ENCODE measurements at regions not wholly inside any gene's neighbourhood (a gene's known extent, or its start where the extent isn't known, plus 50 kb on each side); places are given as distances from the start of the nearest gene placed in this dataset.

- H3K27ac ChIP-seq = no peak overlapping the region
- H3K9me3 ChIP-seq = no peaks in the 10 kb centered on the region
- DNase-seq (no peak), ATAC-seq (no peak)
- TF ChIP-seq CTCF (IDR thresholded peaks at IDR 0.05) = no peak
- TF ChIP-seq POLR2A (IDR thresholded peaks at IDR 0.05) = no peak
- H3K4me3 ChIP-seq = no peak overlapping the region
- no peaks in the 10 kb centered on the region for H3K4me1 ChIP-seq
- no peaks in the 10 kb centered on the region for H3K27me3 ChIP-seq
- WGBS (ENCODE audit: insufficient coverage, low coverage, low lambda C conversion rate, missing lambda C conversion rate) = 60% methylated on average over 2 of the region's 2 CpGs
- H3K36me3 ChIP-seq = no peaks in the 10 kb centered on the region
- intact Hi-C loops (cut with DNase I) = no loop called here
Measured at GRCh38 chr6:153698637-153699036, 340.4 kb upstream of the OPRM1 start.

DNA sequence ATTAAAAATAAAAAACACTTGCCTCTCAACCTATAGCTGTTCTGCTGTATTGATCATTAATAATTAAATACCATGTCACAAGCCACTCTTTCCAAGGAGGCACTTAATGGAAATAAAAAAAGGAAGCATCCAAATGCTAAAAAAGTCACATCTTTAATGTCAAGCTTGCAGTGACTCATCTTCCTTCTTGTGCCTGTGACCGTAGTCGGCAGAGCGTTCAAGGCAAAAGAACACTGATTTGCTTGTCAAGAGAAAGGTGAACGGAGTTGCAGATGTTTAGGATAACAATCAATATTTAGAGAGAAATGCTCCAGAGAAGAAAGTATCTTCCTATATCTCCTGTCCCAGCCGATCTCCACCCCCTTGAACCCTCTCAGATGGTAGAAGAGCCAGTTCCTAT, 341.0 kb upstream of the OPRM1 start:
- no peak for ATAC-seq

GRCh38 chr6:153677522-153677921, 361.5 kb upstream of the OPRM1 start:
- Histone ChIP-seq H3K4me1 (no peaks in the 10 kb centered on the region), H3K27me3 (no peaks in the 10 kb centered on the region), H3K27ac (no peak overlapping the region), H3K4me3 (no peak overlapping the region), H3K9me3 (no peaks in the 10 kb centered on the region), H3K36me3 (no peaks in the 10 kb centered on the region)
- DNase-seq = no peak
- intact Hi-C loops (cut with DNase I) = no loop called here
- WGBS (ENCODE audit: insufficient coverage, low coverage, low lambda C conversion rate, missing lambda C conversion rate) = 35% methylated on average over 2 of the region's 2 CpGs
- ATAC-seq = no peak
- TF ChIP-seq CTCF (IDR thresholded peaks at IDR 0.05) = no peak

More for the DNA sequence above, 341.0 kb upstream of the OPRM1 start:
- intact Hi-C loops (cut with DNase I) = no loop called here
- H3K4me1 ChIP-seq = no peaks in the 10 kb centered on the region
- H3K36me3 ChIP-seq = no peaks in the 10 kb centered on the region
- H3K27ac ChIP-seq = no peak overlapping the region
- 54% methylated on average over 5 of the region's 5 CpGs for WGBS (ENCODE audit: insufficient coverage, low coverage, low lambda C conversion rate, missing lambda C conversion rate)
- DNase-seq = no peak
- no peaks in the 10 kb centered on the region for H3K27me3 ChIP-seq
- H3K4me3 ChIP-seq = no peak overlapping the region
- TF ChIP-seq CTCF (IDR thresholded peaks at IDR 0.05) (no peak), POLR2A (IDR thresholded peaks at IDR 0.05) (no peak)
- H3K9me3 ChIP-seq = no peaks in the 10 kb centered on the region

GRCh38 chr6:153673750-153674149, 365.3 kb upstream of the OPRM1 start:
- ATAC-seq = no peak
- Histone ChIP-seq H3K4me3 (no peak overlapping the region), H3K27ac (no peak overlapping the region), H3K36me3 (no peaks in the 10 kb centered on the region), H3K4me1 (no peaks in the 10 kb centered on the region), H3K27me3 (no peaks in the 10 kb centered on the region), H3K9me3 (no peaks in the 10 kb centered on the region)
- DNase-seq = no peak
- WGBS (ENCODE audit: insufficient coverage, low coverage, low lambda C conversion rate, missing lambda C conversion rate) = 39% methylated on average over 2 of the region's 2 CpGs
- TF ChIP-seq POLR2A (IDR thresholded peaks at IDR 0.05) (no peak), CTCF (IDR thresholded peaks at IDR 0.05) (no peak)
- intact Hi-C loops (cut with DNase I) = no loop called here

- DNase-seq (no peak), ATAC-seq (no peak)
- Histone ChIP-seq H3K4me1 (no peaks in the 10 kb centered on the region), H3K36me3 (no peaks in the 10 kb centered on the region), H3K27ac (no peak overlapping the region), H3K9me3 (no peaks in the 10 kb centered on the region), H3K27me3 (no peaks in the 10 kb centered on the region), H3K4me3 (no peak overlapping the region)
- 24% methylated on average over 2 of the region's 2 CpGs for WGBS (ENCODE audit: insufficient coverage, low coverage, low lambda C conversion rate, missing lambda C conversion rate)
- TF ChIP-seq POLR2A (IDR thresholded peaks at IDR 0.05) = no peak
- no peak for TF ChIP-seq CTCF (IDR thresholded peaks at IDR 0.05)
- intact Hi-C loops (cut with DNase I) = no loop called here
Measured at GRCh38 chr6:153673225-153673624, 365.8 kb upstream of the OPRM1 start.

Data from right lobe of liver (tissue), 6 donors.